ENCODE measurements at regions not wholly inside any gene's neighbourhood (a gene's known extent, or its start where the extent isn't known, plus 50 kb on each side); places are given as distances from the start of the nearest gene placed in this dataset.

DNA sequence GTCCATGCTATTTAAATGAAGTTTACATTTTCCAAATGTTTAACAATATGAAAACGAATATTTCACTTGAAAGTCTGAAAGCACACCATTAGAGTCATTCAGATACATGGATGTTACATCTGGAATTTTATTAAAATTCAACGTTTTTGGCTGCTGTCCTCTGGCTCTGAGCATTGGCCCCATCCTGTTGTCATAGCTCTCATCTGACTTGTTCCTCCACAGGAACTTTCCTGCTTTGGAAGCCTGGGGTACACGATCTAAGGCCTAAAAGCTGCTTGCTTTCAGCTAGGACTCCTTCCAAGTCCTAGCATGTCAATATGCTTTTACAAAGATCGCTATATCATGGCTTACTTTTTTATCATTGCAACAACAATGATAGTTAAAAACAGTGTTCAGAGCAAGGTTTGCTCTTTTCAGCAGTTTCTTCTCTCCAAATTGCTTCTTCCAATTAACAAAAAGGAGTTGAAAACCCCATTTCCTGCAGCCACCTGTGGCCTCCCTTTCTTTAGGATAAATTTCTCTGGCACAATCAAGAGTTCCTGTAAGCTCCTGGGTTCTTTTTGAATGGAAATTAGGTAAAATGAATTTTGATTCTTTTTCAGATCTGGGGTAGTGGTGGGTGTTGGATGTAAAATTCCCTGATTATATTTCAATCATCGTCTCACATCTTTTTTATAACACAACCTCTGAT is 413.4 kb upstream of the AGA start:
- Histone ChIP-seq H3K9me3 (ENCODE audit: control insufficient read depth, insufficient read depth, low read length) (no peaks in the 10 kb centered on the region), H3K4me3 (ENCODE audit: low read depth, low read length) (no peak overlapping the region), H3K9ac (ENCODE audit: low read depth, low read length) (no peak overlapping the region), H3K27me3 (ENCODE audit: control insufficient read depth, insufficient read depth, low read length) (no peaks in the 10 kb centered on the region), H3K36me3 (ENCODE audit: control insufficient read depth, insufficient read depth, low read length) (no peaks in the 10 kb centered on the region), H3K4me1 (ENCODE audit: control insufficient read depth, insufficient read depth, low read length) (peaks cover 21% of the 10 kb centered on the region), H3K27ac (ENCODE audit: low read depth, low read length) (peak overlapping the region; percentile 37)

DNA sequence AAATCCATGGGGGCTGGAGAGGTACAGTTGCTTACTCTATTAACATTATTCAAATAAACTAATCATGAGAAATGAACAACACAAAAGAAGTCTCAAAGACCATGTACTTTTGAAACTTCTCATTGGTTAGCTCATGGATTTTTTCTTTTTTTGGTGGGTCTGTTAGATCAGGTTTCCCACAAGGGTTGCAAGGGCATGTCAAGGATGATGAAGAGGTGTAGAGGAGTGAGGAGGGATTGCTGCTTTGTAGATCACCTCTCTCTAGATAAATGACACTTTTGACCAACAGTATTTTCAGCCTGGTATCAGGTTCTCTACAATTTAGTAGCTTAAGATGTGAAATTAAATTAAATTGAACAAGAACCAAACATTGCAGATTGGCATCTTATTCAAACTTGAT is 417.9 kb upstream of the AGA start:
- Histone ChIP-seq H3K4me1 (ENCODE audit: control insufficient read depth, insufficient read depth, low read length) (peaks cover 15% of the 10 kb centered on the region), H3K27ac (ENCODE audit: low read depth, low read length) (no peak overlapping the region), H3K9ac (ENCODE audit: low read depth, low read length) (no peak overlapping the region), H3K27me3 (ENCODE audit: control insufficient read depth, insufficient read depth, low read length) (no peaks in the 10 kb centered on the region), H3K9me3 (ENCODE audit: control insufficient read depth, insufficient read depth, low read length) (no peaks in the 10 kb centered on the region), H3K36me3 (ENCODE audit: control insufficient read depth, insufficient read depth, low read length) (no peaks in the 10 kb centered on the region), H3K4me3 (ENCODE audit: low read depth, low read length) (no peak overlapping the region)

DNA sequence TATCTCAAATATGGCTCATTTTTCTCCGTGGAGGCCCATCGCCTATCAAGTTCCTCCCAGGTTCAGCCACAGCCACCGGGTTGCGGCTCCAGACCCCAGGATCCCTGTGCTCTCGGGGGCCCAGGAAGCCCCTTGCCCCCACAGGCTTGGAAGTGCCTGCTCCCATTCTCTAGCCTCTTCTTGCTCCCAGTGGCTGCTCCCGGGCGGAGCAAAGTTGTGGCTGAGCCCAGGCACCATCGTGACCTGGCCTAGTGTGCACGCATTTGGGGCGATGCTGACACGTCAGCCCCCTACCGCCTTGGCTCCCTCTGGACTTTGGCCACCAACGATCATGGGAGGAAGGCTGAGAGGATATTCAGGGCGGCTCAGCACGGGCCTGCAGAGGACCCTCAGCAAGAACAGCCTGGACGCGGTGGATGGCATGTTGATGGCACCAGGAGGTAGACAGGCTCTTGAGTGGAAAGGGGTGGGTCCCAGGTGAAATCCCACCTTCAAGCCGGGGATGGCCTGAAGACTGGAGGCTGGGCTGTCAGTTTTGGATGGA is 419.4 kb upstream of the AGA start:
- H3K27ac ChIP-seq (ENCODE audit: low read depth, low read length), result no peak overlapping the region
- peaks cover under 1% of the 10 kb centered on the region; the same call in 1 of the 2 replicates for H3K4me1 ChIP-seq (ENCODE audit: control insufficient read depth, insufficient read depth, low read length)

DNA sequence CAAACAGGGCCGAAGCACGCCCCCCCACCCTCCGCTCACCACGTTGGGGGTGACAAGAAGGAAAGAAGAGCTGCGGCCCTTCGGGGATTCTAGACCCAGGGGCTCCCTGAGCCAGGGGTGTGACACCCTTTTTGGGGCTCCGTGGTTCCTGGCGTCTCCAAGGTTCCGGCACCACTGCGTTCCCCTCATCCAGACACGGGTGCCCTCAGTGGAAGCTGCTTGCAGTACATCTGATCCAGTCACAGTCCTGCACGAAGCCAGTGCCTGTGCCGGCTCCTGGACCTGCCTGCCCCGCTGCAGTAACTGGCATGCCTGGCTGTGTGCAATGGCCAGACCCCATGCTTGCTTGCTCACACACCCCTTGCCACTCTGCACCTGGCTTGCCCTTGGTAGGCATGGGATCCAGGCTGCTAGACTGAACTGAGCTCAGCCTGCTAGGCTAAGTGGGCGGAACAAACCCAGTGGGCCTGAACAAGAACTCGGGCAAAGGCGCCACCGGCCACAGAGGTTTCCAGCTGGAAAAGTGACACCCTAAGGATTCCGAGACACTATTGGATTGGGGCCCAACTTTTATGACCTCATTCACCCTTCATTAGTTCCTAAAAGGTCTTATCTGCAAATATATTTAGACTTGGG is 420.4 kb upstream of the AGA start:
- no peak overlapping the region for H3K9ac ChIP-seq (ENCODE audit: low read depth, low read length)
- H3K27me3 ChIP-seq (ENCODE audit: control insufficient read depth, insufficient read depth, low read length), result no peaks in the 10 kb centered on the region
- H3K4me1 ChIP-seq (ENCODE audit: control insufficient read depth, insufficient read depth, low read length), result no peaks in the 10 kb centered on the region
- no peak overlapping the region for H3K4me3 ChIP-seq (ENCODE audit: low read depth, low read length)
- H3K27ac ChIP-seq (ENCODE audit: low read depth, low read length), result no peak overlapping the region
- no peaks in the 10 kb centered on the region for H3K36me3 ChIP-seq (ENCODE audit: control insufficient read depth, insufficient read depth, low read length)
- H3K9me3 ChIP-seq (ENCODE audit: control insufficient read depth, insufficient read depth, low read length), result no peaks in the 10 kb centered on the region

More for the DNA sequence above, 419.4 kb upstream of the AGA start:
- Histone ChIP-seq H3K4me3 (ENCODE audit: low read depth, low read length) (no peak overlapping the region), H3K36me3 (ENCODE audit: control insufficient read depth, insufficient read depth, low read length) (no peaks in the 10 kb centered on the region), H3K9me3 (ENCODE audit: control insufficient read depth, insufficient read depth, low read length) (no peaks in the 10 kb centered on the region), H3K27me3 (ENCODE audit: control insufficient read depth, insufficient read depth, low read length) (no peaks in the 10 kb centered on the region), H3K9ac (ENCODE audit: low read depth, low read length) (no peak overlapping the region)

DNA sequence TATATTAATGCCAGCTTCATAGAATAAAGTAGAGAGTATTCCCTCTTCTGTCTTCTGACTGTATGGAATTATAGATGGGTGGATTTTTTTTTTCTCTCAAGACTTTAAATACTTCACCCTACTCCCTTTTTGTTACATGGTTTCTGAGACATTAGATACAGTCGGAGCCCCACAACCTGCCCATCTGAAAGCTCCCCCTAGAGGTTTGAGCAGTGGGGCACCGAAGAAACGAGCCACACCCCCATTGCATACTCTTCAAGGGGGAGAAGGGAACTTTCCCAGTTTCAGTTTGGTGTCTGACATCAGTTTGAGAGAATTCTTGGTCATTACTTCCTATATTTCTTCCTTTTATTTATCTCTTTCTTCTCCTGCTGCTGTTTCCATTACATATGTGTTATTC is 437.6 kb upstream of the AGA start:
- Histone ChIP-seq H3K27me3 (ENCODE audit: control insufficient read depth, insufficient read depth, low read length) (no peaks in the 10 kb centered on the region), H3K27ac (ENCODE audit: low read depth, low read length) (no peak overlapping the region), H3K36me3 (ENCODE audit: control insufficient read depth, insufficient read depth, low read length) (no peaks in the 10 kb centered on the region), H3K9me3 (ENCODE audit: control insufficient read depth, insufficient read depth, low read length) (no peaks in the 10 kb centered on the region), H3K4me1 (ENCODE audit: control insufficient read depth, insufficient read depth, low read length) (no peaks in the 10 kb centered on the region), H3K9ac (ENCODE audit: low read depth, low read length) (no peak overlapping the region), H3K4me3 (ENCODE audit: low read depth, low read length) (no peak overlapping the region)

DNA sequence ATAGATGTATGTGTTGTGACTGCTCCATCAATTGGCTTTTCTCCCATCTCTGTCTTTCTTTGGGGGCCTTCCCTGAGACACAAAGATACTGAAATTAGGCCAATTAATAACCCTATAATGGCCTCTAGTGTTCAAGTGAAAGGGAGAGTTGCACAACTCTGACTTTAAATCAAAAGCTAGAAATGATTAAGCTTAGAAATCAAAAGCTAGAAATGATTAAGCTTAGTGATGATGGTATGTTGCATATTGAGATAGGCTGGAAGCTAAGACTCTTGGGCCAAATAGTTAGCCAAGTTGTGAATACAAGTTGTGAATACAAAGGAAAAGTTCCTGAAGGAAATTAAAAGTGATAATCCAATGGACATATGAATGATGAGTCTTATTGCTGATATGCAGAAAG is 452.9 kb upstream of the AGA start:
- no peak overlapping the region for H3K9ac ChIP-seq (ENCODE audit: low read depth, low read length)
- no peaks in the 10 kb centered on the region for H3K27me3 ChIP-seq (ENCODE audit: control insufficient read depth, insufficient read depth, low read length)
- no peak overlapping the region for H3K4me3 ChIP-seq (ENCODE audit: low read depth, low read length)
- H3K36me3 ChIP-seq (ENCODE audit: control insufficient read depth, insufficient read depth, low read length), result no peaks in the 10 kb centered on the region
- no peak overlapping the region for H3K27ac ChIP-seq (ENCODE audit: low read depth, low read length)
- H3K4me1 ChIP-seq (ENCODE audit: control insufficient read depth, insufficient read depth, low read length), result no peaks in the 10 kb centered on the region
- no peaks in the 10 kb centered on the region for H3K9me3 ChIP-seq (ENCODE audit: control insufficient read depth, insufficient read depth, low read length)

DNA sequence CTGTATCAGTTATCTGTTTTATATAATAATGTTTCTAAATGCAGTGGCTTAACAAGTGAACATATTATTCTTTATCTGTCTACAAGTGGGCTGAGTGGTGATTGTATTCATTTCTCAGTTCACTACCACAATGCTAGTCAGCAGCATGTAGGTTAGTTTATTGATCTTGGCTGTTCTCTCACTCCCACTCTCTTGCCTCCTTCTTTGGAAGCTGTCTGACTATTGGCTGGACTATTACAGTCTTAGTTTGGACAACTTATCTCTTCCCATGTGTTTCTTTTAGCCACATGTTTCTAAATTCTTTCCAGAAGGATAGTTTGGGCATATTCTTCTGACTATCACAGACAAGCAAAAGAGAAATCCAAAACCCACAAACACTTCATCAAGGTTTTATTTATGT is 459.5 kb upstream of the AGA start:
- no peak overlapping the region for H3K27ac ChIP-seq (ENCODE audit: low read depth, low read length)

DNA sequence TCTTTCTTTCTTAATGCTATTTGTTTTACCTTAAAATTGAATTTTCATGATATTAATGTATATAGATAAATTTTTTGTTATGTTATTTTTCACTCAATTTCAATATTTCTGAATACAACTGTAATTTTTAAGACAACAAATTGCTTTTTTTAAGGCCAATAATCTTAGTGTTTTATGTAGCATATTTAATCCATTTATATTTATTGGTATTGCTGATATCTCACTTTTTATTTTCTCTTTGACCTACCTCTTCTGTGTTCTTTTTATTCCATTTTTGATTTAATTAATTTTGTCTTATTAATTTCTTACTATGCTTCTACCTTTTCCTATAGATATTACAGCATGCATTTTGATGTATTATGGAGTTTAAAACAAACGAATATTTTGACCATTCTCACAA is 460.1 kb upstream of the AGA start:
- Histone ChIP-seq H3K36me3 (ENCODE audit: control insufficient read depth, insufficient read depth, low read length) (no peaks in the 10 kb centered on the region), H3K9ac (ENCODE audit: low read depth, low read length) (no peak overlapping the region), H3K4me3 (ENCODE audit: low read depth, low read length) (no peak overlapping the region), H3K27me3 (ENCODE audit: control insufficient read depth, insufficient read depth, low read length) (no peaks in the 10 kb centered on the region), H3K4me1 (ENCODE audit: control insufficient read depth, insufficient read depth, low read length) (no peaks in the 10 kb centered on the region), H3K9me3 (ENCODE audit: control insufficient read depth, insufficient read depth, low read length) (no peaks in the 10 kb centered on the region), H3K27ac (ENCODE audit: low read depth, low read length) (no peak overlapping the region)

More for the DNA sequence above, 459.5 kb upstream of the AGA start:
- Histone ChIP-seq H3K27me3 (ENCODE audit: control insufficient read depth, insufficient read depth, low read length) (no peaks in the 10 kb centered on the region), H3K9me3 (ENCODE audit: control insufficient read depth, insufficient read depth, low read length) (no peaks in the 10 kb centered on the region), H3K4me3 (ENCODE audit: low read depth, low read length) (no peak overlapping the region), H3K9ac (ENCODE audit: low read depth, low read length) (no peak overlapping the region), H3K4me1 (ENCODE audit: control insufficient read depth, insufficient read depth, low read length) (no peaks in the 10 kb centered on the region), H3K36me3 (ENCODE audit: control insufficient read depth, insufficient read depth, low read length) (no peaks in the 10 kb centered on the region)

DNA sequence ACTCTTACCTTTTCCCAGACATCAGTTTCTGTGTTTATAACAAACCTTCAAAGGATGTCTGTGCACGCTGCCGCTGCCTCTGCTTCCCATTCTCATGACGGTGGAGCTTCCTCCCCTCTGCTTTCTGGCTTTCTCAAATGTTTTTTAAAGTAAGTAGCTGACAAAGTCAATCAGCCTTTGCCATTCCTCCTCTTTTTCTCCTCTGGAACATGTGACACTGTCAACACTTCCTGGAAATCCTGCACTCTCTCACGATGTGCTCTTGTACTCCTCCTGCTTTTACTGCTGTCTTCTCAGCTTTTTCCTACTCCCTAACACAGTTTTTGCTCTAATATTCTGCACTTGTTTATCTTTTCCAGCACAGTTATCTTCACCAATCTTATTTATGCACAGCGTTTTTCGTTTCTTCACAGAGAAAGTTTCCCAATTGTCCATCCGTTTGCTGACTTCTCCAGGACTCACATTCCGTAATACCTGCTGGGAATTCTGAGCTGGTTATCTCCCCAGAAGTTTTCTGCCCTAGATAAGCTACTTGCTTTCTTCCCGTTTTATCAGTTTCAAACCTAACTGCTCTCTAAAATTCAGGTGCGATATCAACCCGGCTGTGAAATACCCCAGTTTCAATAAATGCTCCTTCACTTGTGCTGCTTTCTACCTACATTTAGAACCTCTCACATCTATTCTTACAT is 465.6 kb upstream of the AGA start:
- H3K27me3 ChIP-seq (ENCODE audit: control insufficient read depth, insufficient read depth, low read length), result no peaks in the 10 kb centered on the region

DNA sequence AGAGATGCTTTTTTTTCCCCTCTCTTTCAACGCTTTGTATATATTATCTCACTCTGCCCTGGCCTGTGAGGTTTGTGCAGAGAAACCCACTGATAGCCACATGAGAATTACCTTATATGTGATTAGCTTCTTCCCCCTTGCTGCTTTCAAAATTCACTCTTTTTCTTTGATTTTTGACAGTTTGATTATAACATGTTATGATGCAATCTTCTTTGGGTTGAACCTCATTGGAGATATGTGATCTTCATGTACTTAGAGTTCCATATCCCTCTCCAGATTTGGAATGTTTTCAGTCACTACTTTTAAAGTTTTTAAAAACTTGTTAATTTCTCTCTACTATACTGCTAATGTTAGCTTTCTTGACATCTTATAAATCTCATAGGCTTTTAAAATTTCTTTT is 479.5 kb upstream of the AGA start:
- H3K4me3 ChIP-seq (ENCODE audit: low read depth, low read length), result no peak overlapping the region
- no peaks in the 10 kb centered on the region for H3K36me3 ChIP-seq (ENCODE audit: control insufficient read depth, insufficient read depth, low read length)
- no peak overlapping the region for H3K9ac ChIP-seq (ENCODE audit: low read depth, low read length)
- H3K27ac ChIP-seq (ENCODE audit: low read depth, low read length), result no peak overlapping the region
- no peaks in the 10 kb centered on the region for H3K4me1 ChIP-seq (ENCODE audit: control insufficient read depth, insufficient read depth, low read length)
- no peaks in the 10 kb centered on the region for H3K27me3 ChIP-seq (ENCODE audit: control insufficient read depth, insufficient read depth, low read length)
- no peaks in the 10 kb centered on the region for H3K9me3 ChIP-seq (ENCODE audit: control insufficient read depth, insufficient read depth, low read length)

More for the DNA sequence above, 465.6 kb upstream of the AGA start:
- H3K9me3 ChIP-seq (ENCODE audit: control insufficient read depth, insufficient read depth, low read length), result no peaks in the 10 kb centered on the region
- H3K36me3 ChIP-seq (ENCODE audit: control insufficient read depth, insufficient read depth, low read length), result no peaks in the 10 kb centered on the region
- H3K4me3 ChIP-seq (ENCODE audit: low read depth, low read length), result no peak overlapping the region
- H3K27ac ChIP-seq (ENCODE audit: low read depth, low read length), result no peak overlapping the region
- H3K9ac ChIP-seq (ENCODE audit: low read depth, low read length), result no peak overlapping the region
- peaks cover 2% of the 10 kb centered on the region; the same call in 1 of the 2 replicates for H3K4me1 ChIP-seq (ENCODE audit: control insufficient read depth, insufficient read depth, low read length)

DNA sequence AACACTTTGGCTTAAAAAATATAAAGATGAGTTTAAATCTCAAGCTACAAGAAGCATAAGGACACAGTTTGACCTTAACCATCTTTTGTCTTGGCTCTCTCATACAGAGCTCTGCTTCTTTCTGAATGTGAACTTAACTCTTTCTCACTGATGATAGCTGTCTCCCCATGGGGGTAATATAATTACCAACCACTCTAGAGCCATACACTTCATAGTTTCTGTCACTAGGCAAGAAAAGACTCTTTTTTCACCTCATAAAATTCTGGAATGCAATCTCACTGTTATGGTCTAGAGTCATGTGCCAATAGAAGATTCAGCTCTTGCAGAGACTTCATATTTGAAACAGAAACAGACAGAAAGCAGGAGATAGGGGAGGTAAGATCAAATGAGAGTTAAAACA is 481.7 kb upstream of the AGA start:
- no peak overlapping the region for H3K27ac ChIP-seq (ENCODE audit: low read depth, low read length)
- H3K4me1 ChIP-seq (ENCODE audit: control insufficient read depth, insufficient read depth, low read length), result no peaks in the 10 kb centered on the region
- H3K36me3 ChIP-seq (ENCODE audit: control insufficient read depth, insufficient read depth, low read length), result no peaks in the 10 kb centered on the region
- H3K27me3 ChIP-seq (ENCODE audit: control insufficient read depth, insufficient read depth, low read length), result no peaks in the 10 kb centered on the region
- H3K4me3 ChIP-seq (ENCODE audit: low read depth, low read length), result no peak overlapping the region
- no peak overlapping the region for H3K9ac ChIP-seq (ENCODE audit: low read depth, low read length)
- H3K9me3 ChIP-seq (ENCODE audit: control insufficient read depth, insufficient read depth, low read length), result no peaks in the 10 kb centered on the region
